BLaER1 (cell line): ENCODE measurements at regions not wholly inside any gene's neighbourhood (a gene's known extent, or its start where the extent isn't known, plus 50 kb on each side); places are given as distances from the start of the nearest gene placed in this dataset.
"Not testable (repeated sequence)": the region's sequence is repeated elsewhere in the genome, so short reads cannot be mapped to it uniquely, and the experiment has no call there.

Experiments used
- H3K27ac ChIP-seq: shearing (Covaris generic); formaldehyde crosslinking; 2 replicates; pipeline ENCODE4 v1.8.1; 2022
- H3K27me3 ChIP-seq: shearing (Covaris generic); formaldehyde crosslinking; 2 replicates; pipeline ENCODE4 v1.8.1; 2022
- H3K36me3 ChIP-seq: shearing (Covaris generic); formaldehyde crosslinking; 2 replicates; pipeline ENCODE4 v1.8.1; 2022
- H3K4me1 ChIP-seq: shearing (Covaris generic); formaldehyde crosslinking; 2 replicates; pipeline ENCODE4 v1.8.1; 2022
- H3K4me2 ChIP-seq: shearing (Covaris generic); formaldehyde crosslinking; 2 replicates; pipeline ENCODE4 v1.8.1; 2022
- H3K4me3 ChIP-seq: shearing (Covaris generic); formaldehyde crosslinking; 2 replicates; pipeline ENCODE4 v1.8.1; 2022
- H3K9ac ChIP-seq: shearing (Covaris generic); formaldehyde crosslinking; 2 replicates; pipeline ENCODE4 v1.8.1; 2022
- H3K9me3 ChIP-seq: shearing (Covaris generic); formaldehyde crosslinking; 2 replicates; pipeline ENCODE4 v1.8.1; 2022
- H4K20me1 ChIP-seq: shearing (Covaris generic); formaldehyde crosslinking; 2 replicates; pipeline ENCODE4 v1.8.1; 2022
- Cebpa-rat ChIP-seq: shearing (Covaris generic); IDR thresholded peaks from 2 replicates; pipeline ENCODE4 v1.8.1; 2022

DNA sequence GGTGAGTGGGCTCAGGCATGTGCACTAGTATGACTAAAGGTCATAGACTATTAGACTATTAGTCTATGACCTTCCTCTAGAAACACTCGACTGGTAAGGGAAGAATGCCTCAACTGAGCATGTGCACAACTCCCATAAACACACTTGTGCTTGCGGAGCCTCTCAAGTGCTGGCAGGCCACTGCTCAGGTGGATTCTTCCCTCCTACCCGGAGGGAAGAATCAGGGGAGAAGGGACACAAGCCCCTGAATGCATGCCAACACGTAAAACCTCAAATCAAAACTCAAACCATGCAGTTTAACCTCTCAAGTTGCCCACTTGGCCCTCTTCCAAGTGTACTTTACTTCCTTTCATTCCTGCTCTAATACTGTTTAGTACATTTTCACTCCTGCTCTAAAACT lies 287.6 kb upstream of the SGCG start:
- Histone ChIP-seq H3K4me3 (no peak overlapping the region), H3K4me2 (peak overlapping the region; percentile 47)

DNA sequence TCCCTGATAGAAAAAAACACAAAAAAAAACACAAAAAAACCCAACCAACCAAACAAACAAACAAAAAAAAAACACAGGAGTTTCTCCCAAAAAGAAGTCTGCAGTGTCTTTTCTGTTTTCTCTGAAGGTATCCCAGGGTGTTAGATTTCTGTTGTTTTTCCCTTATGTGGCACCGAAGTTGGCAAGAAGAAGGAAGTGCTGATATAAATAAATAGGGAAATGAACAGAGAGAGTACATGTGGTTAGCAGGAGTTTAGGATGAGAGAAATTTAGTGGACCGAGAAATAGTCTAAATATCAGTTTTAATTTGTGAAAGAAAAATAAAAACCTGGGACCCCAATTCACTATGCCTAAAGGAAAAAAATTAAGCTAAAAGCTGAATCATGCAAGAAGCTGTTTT lies 287.0 kb upstream of the SGCG start:
- H4K20me1 ChIP-seq, result no peaks in the 10 kb centered on the region
- no peak overlapping the region for H3K9ac ChIP-seq
- H3K27me3 ChIP-seq, result no peaks in the 10 kb centered on the region
- H3K4me3 ChIP-seq, result no peak overlapping the region
- no peaks in the 10 kb centered on the region for H3K36me3 ChIP-seq
- peaks cover 27% of the 10 kb centered on the region for H3K9me3 ChIP-seq
- no peak overlapping the region for H3K27ac ChIP-seq
- TF ChIP-seq Cebpa-rat, result no peak
- peaks cover 13% of the 10 kb centered on the region for H3K4me1 ChIP-seq
- peak overlapping the region; percentile 47 for H3K4me2 ChIP-seq

More for the DNA sequence above, 287.6 kb upstream of the SGCG start:
- Histone ChIP-seq H3K27ac (no peak overlapping the region), H3K36me3 (no peaks in the 10 kb centered on the region), H3K9me3 (peaks cover 25% of the 10 kb centered on the region), H3K9ac (no peak overlapping the region), H3K27me3 (no peaks in the 10 kb centered on the region), H4K20me1 (no peaks in the 10 kb centered on the region), H3K4me1 (peaks cover 13% of the 10 kb centered on the region)
- no peak for TF ChIP-seq Cebpa-rat

DNA sequence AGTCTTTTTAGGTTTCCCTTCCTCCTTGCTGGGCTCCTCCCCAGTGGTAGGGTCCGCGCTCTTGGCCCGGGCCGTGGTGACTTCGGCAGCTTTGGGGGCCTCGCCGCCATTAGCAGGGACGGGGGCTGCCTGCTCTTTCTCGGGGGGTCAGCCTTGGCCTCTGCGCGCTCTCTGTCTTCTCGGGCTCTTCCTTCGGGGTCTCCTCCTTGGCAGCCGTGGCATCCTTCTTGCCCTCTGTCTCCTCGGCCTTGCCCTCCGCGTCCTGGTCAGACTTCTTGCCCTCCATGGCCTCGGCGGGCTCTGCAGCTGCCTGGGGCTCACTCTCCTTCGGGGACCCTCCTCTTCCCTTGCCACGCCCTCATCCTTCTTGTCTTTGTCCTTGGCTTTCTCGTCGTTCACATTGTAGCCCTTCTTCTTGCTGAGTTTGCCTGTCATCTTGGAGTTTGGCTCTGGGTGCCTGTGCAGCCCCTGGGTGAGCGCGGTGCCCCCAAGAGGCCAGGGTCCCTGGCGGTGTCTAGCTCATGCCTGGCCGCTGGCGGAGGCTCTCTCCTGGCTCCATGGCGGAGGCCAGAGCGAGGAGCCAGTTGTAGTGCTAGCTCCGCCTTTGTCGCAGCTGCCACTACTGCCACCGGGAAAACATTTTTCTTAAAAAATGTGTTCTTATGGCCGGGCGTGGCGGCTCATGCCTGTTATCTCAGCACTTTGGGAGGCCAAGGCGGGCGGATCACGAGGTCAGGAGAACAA lies 283.0 kb upstream of the SGCG start:
- Histone ChIP-seq H3K27me3 (no peaks in the 10 kb centered on the region), H3K36me3 (no peaks in the 10 kb centered on the region), H3K9me3 (peaks cover 49% of the 10 kb centered on the region), H3K4me1 (peaks cover 13% of the 10 kb centered on the region), H3K4me3 (no peak overlapping the region), H3K4me2 (no peak overlapping the region), H3K9ac (no peak overlapping the region), H4K20me1 (no peaks in the 10 kb centered on the region), H3K27ac (no peak overlapping the region)
- TF ChIP-seq Cebpa-rat, result no peak

DNA sequence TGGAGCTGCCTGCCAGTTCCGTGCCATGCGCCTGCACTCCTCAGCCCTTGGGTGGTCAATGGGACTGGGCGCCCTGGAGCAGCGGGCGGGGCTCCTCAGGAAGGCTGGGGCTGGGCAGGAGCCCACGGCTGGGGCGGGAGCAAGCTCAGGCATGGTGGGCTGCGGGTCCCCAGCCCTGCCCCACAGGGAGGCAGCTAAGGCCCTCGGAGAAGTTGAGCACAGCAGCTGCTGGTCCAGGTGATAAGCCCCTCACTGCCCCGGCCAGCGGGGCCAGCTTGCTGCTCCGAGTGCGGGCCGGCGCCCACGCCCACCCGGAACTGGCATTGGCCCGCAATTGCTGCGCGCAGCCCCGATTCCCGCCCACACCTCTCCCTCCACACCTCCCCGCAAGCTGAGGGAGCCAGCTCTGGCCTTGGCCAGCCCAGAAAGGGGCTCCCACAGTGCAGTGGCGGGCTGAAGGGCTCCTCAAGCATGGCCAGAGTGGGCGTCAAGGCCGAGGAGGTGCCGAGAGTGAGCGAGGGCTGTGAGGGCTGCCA lies 280.3 kb upstream of the SGCG start:
- H3K36me3 ChIP-seq, H3K4me2 ChIP-seq, H3K4me3 ChIP-seq, H3K27ac ChIP-seq, H3K4me1 ChIP-seq, H3K27me3 ChIP-seq, H3K9ac ChIP-seq, H4K20me1 ChIP-seq: not testable (repeated sequence)
- H3K9me3 ChIP-seq, result peaks cover 64% of the 10 kb centered on the region

DNA sequence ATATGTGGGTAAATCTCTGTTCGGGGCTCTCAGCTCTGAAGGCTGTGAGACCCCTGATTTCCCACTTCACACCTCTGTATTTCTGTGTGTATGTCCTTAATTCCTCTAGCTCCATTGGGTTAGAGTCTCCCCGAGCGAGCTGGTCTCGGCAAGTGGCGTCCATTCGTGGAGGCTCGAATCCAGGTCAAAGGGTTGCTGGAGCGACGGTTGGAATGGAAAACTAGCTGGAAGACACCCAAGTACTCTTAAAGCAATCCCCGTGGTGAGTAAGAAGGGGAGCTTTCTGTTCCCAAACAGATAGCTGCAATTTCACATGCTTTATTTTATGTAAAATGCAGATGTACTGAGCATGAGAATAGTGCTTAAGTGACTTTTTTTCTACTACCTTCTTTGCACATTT lies 277.5 kb upstream of the SGCG start:
- no peaks in the 10 kb centered on the region for H4K20me1 ChIP-seq
- H3K27me3 ChIP-seq, result no peaks in the 10 kb centered on the region
- H3K27ac ChIP-seq, result no peak overlapping the region
- H3K4me2 ChIP-seq, result no peak overlapping the region
- H3K9ac ChIP-seq, result no peak overlapping the region
- H3K4me1 ChIP-seq, result no peaks in the 10 kb centered on the region
- peaks cover 52% of the 10 kb centered on the region for H3K9me3 ChIP-seq
- H3K4me3 ChIP-seq, result no peak overlapping the region
- H3K36me3 ChIP-seq, result no peaks in the 10 kb centered on the region
- TF ChIP-seq Cebpa-rat, result no peak

DNA sequence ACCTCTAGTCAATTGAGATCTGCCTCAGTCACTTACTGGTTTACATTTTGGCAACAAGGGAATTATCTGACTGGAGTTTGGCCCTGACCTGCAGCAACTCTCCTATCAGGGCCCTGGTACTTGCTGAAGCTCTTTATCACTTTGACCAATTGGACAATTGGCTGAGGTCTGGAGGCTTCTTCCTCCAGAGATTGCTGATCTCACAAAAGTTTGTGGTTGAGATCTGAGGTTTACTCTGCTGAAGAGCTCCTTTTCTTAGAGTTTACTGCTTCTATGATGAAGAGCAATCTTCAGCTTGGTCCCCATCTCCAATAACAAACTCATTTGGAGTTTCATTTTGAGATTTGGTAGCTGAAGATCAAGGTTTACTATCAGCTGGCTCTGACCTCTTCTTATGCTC lies 276.9 kb upstream of the SGCG start:
- Histone ChIP-seq H3K36me3 (no peaks in the 10 kb centered on the region), H4K20me1 (no peaks in the 10 kb centered on the region), H3K9ac (no peak overlapping the region), H3K27me3 (no peaks in the 10 kb centered on the region), H3K27ac (no peak overlapping the region), H3K4me1 (no peaks in the 10 kb centered on the region), H3K4me2 (no peak overlapping the region), H3K4me3 (no peak overlapping the region), H3K9me3 (peaks cover 50% of the 10 kb centered on the region)
- no peak for TF ChIP-seq Cebpa-rat

DNA sequence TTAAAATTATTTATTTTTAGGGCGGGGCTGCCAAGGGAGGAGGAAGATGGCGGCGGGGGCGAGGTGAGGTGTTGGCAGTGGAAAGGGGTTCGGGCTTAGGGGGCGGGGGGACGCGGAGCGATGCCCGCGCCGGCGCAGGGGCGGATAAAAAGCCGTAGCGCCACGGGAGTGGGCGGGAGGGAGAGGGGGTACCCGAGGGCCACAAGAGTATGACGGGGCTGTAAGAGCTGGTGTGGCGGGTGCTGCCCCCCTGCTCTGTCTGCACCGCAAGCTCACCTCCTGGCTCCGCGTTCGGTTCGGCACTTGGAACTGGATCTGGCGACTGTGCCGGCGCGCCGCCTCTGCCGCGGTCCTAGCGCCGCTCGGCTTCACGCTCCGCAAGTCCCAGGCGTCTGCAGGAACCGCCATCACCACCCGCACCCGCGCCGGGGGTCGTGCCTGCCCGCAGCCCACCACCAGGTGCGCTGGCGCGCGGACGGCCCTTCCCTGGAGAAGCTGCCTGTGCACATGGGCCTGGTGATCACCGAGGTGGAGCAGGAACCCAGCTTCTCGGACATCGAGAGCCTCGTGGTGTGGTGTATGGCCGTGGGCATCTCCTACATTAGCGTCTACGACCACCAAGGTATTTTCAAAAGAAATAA lies 265.2 kb upstream of the SGCG start:
- no peak for TF ChIP-seq Cebpa-rat

DNA sequence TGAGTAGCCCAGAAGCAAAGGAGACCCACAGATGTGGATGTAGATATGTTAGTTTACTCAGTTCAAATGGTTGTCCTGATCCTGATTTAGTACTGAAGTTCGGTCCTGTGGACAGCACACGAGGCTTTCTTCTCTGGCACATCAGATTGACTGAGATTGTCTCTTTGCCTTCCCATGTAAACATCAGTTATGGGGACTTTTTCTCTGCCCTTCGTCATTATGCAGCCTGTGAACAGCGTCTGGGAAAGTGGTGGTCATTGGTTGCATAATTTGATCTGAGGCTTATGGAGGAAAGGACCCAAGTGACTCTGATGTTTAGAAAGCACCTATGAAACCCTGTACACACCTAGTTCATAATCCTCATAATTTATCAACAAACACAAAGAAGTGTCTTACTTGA lies 264.5 kb upstream of the SGCG start:
- not testable (repeated sequence) for H4K20me1 ChIP-seq, H3K27ac ChIP-seq, H3K4me1 ChIP-seq, H3K4me2 ChIP-seq, H3K9me3 ChIP-seq, H3K4me3 ChIP-seq, H3K9ac ChIP-seq, H3K36me3 ChIP-seq
- peaks cover 21% of the 10 kb centered on the region for H3K27me3 ChIP-seq

More for the DNA sequence above, 265.2 kb upstream of the SGCG start:
- no peaks in the 10 kb centered on the region for H3K9me3 ChIP-seq
- H3K4me2 ChIP-seq, result peak overlapping the region; percentile 63
- peak overlapping the region; percentile 66 for H3K4me3 ChIP-seq
- no peaks in the 10 kb centered on the region for H3K36me3 ChIP-seq
- no peak overlapping the region for H3K9ac ChIP-seq
- H3K27me3 ChIP-seq, result peaks cover 21% of the 10 kb centered on the region
- no peaks in the 10 kb centered on the region for H3K4me1 ChIP-seq
- H4K20me1 ChIP-seq, result no peaks in the 10 kb centered on the region
- H3K27ac ChIP-seq, result no peak overlapping the region

DNA sequence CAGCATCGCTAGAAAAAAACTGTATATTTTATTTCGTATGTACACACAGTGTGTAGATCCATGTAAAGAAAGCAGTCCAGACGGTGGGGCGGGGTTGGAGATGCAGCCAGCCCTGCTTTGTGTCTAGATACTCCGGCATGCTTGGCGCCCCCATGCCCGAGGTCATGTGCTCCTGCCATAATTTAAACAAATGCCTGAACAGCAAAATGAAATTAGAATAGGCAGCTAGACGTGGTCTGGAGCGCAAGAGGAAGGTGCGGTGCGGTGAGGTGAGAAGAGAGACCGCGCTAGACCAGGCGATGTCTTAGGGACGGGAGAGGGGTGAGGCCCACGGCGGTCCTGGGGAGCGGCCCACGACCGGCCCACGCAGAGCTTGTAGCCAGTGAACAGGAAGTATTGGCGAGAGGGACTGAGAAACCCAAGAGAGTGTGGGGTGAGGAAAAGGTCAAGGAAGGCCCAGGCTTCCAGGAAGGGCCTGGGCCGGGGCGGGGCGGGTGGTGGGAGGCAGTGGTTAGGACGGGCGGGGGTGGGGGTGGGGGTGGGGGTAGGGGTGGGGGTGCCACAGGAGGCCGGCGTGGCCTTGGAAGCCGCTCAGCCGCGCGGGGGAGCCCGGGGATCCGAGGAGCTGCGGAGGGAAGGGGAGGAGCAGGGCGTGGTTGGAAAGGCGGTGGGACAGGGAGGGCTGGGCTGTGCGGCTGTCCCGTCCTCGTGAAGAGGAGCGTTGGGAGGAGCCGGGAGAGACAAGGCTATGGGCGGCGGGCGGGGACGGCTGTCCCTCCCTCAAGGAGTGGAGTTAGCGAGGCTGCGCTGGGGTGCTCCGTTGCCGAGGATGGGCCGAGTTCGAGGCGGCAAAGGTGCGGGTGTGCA lies 254.7 kb upstream of the SGCG start:
- peak overlapping the region; percentile 59 for H3K4me3 ChIP-seq

More for the DNA sequence above, 254.7 kb upstream of the SGCG start:
- no peaks in the 10 kb centered on the region for H3K9me3 ChIP-seq
- peak overlapping the region; percentile 66 for H3K4me2 ChIP-seq
- 0 out of 2 replicates have a peak, but pooled peaks cover 5% of the 10 kb centered on the region for H3K4me1 ChIP-seq
- no peaks in the 10 kb centered on the region for H3K36me3 ChIP-seq
- H3K27me3 ChIP-seq, result peaks cover 40% of the 10 kb centered on the region
- no peak for TF ChIP-seq Cebpa-rat
- H4K20me1 ChIP-seq, result no peaks in the 10 kb centered on the region
- H3K9ac ChIP-seq, result no peak overlapping the region
- H3K27ac ChIP-seq, result no peak overlapping the region
